Activated T-cell treated with anti-CD3 and anti-CD28 coated beads, Interleukin-2, amount 50 U/mL, for 24 hours (primary cell): ENCODE measurements at regions not wholly inside any gene's neighbourhood (a gene's known extent, or its start where the extent isn't known, plus 50 kb on each side); places are given as distances from the start of the nearest gene placed in this dataset.
"Not testable (repeated sequence)": the region's sequence is repeated elsewhere in the genome, so short reads cannot be mapped to it uniquely, and the experiment has no call there.

Experiments used
- DNase-seq: peaks from one replicate; pipeline ENCODE4 v3.0.0-alpha.2; 2020
- H3K27ac Mint-ChIP-seq: 2 replicates; pipeline ENCODE4 v1.8.0; 2020; ENCODE audit warnings: mild to moderate bottlenecking, mixed read lengths
- H3K27me3 Mint-ChIP-seq: 2 replicates; pipeline ENCODE4 v1.8.0; 2020; ENCODE audit warnings: mixed read lengths
- H3K36me3 Mint-ChIP-seq: 2 replicates; pipeline ENCODE4 v1.8.0; 2020; ENCODE audit warnings: low read depth, mixed read lengths
- H3K4me1 Mint-ChIP-seq: 2 replicates; pipeline ENCODE4 v1.8.0; 2020; ENCODE audit warnings: low read depth, mixed read lengths
- H3K4me3 Mint-ChIP-seq: 2 replicates; pipeline ENCODE4 v1.8.0; 2020; ENCODE audit warnings: mild to moderate bottlenecking, moderate library complexity, mixed read lengths
- H3K9me3 Mint-ChIP-seq: 2 replicates; pipeline ENCODE4 v1.8.0; 2020; ENCODE audit warnings: mixed read lengths

- H3K27ac Mint-ChIP-seq, H3K27me3 Mint-ChIP-seq: not testable (repeated sequence)
- peaks cover 23% of the 10 kb centered on the region for H3K9me3 Mint-ChIP-seq
Observed at GRCh38 chr9:61672645-61673167, 482.9 kb downstream of the SPATA31A7 start.

GRCh38 chr9:61673247-61673646, 483.4 kb downstream of the SPATA31A7 start:
- peak; percentile 14 for DNase-seq
- Mint-ChIP-seq H3K9me3 (peaks cover 23% of the 10 kb centered on the region), H3K27me3 (no peaks in the 10 kb centered on the region), H3K4me1 (peaks cover 1% of the 10 kb centered on the region), H3K27ac (no peak overlapping the region), H3K36me3 (no peaks in the 10 kb centered on the region), H3K4me3 (no peak overlapping the region)

More at GRCh38 chr9:61672645-61673167, 482.9 kb downstream of the SPATA31A7 start:
- H3K4me1 Mint-ChIP-seq, H3K4me3 Mint-ChIP-seq, H3K36me3 Mint-ChIP-seq: not testable (repeated sequence)
- DNase-seq = peak; percentile 13

- Mint-ChIP-seq H3K9me3 (peaks cover 20% of the 10 kb centered on the region), H3K27me3 (no peaks in the 10 kb centered on the region), H3K4me1 (peaks cover 1% of the 10 kb centered on the region), H3K4me3 (no peak overlapping the region), H3K36me3 (no peaks in the 10 kb centered on the region), H3K27ac (no peak overlapping the region)
- DNase-seq = peak; percentile 7
Observed at GRCh38 chr9:61673664-61674381, 484.0 kb downstream of the SPATA31A7 start.

- H3K27ac Mint-ChIP-seq = no peak overlapping the region
- peaks cover 2% of the 10 kb centered on the region for H3K4me1 Mint-ChIP-seq
- no peaks in the 10 kb centered on the region for H3K27me3 Mint-ChIP-seq
- no peak for DNase-seq
- no peaks in the 10 kb centered on the region for H3K36me3 Mint-ChIP-seq
- no peak overlapping the region for H3K4me3 Mint-ChIP-seq
- peaks cover 15% of the 10 kb centered on the region for H3K9me3 Mint-ChIP-seq
Observed at GRCh38 chr9:61674465-61674864, 484.6 kb downstream of the SPATA31A7 start.

GRCh38 chr9:61674882-61675281, 485.0 kb downstream of the SPATA31A7 start:
- Mint-ChIP-seq H3K27ac (no peak overlapping the region), H3K27me3 (no peaks in the 10 kb centered on the region), H3K4me1 (peaks cover 3% of the 10 kb centered on the region), H3K4me3 (no peak overlapping the region), H3K9me3 (peaks cover 13% of the 10 kb centered on the region), H3K36me3 (no peaks in the 10 kb centered on the region)
- no peak for DNase-seq
